DND-41 (cell line): ENCODE measurements at regions not wholly inside any gene's neighbourhood (a gene's known extent, or its start where the extent isn't known, plus 50 kb on each side); places are given as distances from the start of the nearest gene placed in this dataset.

ENCODE experiments used
- ATAC-seq: fragments of 200-7000 bp; cut with Tn5 transposase; 3 replicates; pipeline ENCODE4 v1.9.1; 2021; ENCODE audit warnings: low read depth; ENCODE audit not compliant: insufficient read depth
- DNase-seq: peaks from one replicate; pipeline ENCODE4 v3.0.0-alpha.2; 2020
- H2AFZ ChIP-seq: 2 replicates; pipeline ENCODE4 v1.6.0; 2012; ENCODE audit warnings: low read depth, low read length
- H3K27ac ChIP-seq: 2 replicates; pipeline ENCODE4 v1.5.1; 2012; ENCODE audit warnings: low read length, inconsistent platforms
- H3K27me3 ChIP-seq: fragments of 200-600 bp; sonication (generic); 2 replicates; pipeline ENCODE4 v1.6.0; 2012; ENCODE audit warnings: low read length, mild to moderate bottlenecking, inconsistent platforms; ENCODE audit not compliant: insufficient read depth, poor library complexity
- H3K36me3 ChIP-seq: 2 replicates; pipeline ENCODE4 v1.5.1; 2012; ENCODE audit warnings: low read length, inconsistent platforms; ENCODE audit not compliant: insufficient read depth
- H3K4me1 ChIP-seq: 2 replicates; pipeline ENCODE4 v1.5.1; 2012; ENCODE audit warnings: mild to moderate bottlenecking, low read length; ENCODE audit not compliant: insufficient read depth
- H3K4me2 ChIP-seq: 2 replicates; pipeline ENCODE4 v1.6.0; 2012; ENCODE audit warnings: mild to moderate bottlenecking, moderate library complexity, low read length, inconsistent platforms; ENCODE audit not compliant: insufficient read depth
- H3K4me3 ChIP-seq, 2 experiments: fragments of 200-600 bp in 1 of 2; shearing (Covaris generic) in 1 of 2; 2 replicates each; pipeline ENCODE4 v1.5.1; 2012 to 2016; ENCODE audit warnings: inconsistent platforms in 2 of 2, low read length in 2 of 2, mild to moderate bottlenecking in 2 of 2, low read depth in 1 of 2, moderate library complexity in 1 of 2
- H3K79me2 ChIP-seq: 2 replicates; pipeline ENCODE4 v1.6.0; 2012; ENCODE audit warnings: low read length, inconsistent platforms; ENCODE audit not compliant: insufficient read depth
- H3K9ac ChIP-seq: 2 replicates; pipeline ENCODE4 v1.6.0; 2012; ENCODE audit warnings: low read depth, mild to moderate bottlenecking, inconsistent platforms, low read length, moderate library complexity
- H3K9me3 ChIP-seq: 2 replicates; pipeline ENCODE4 v1.5.1; 2012; ENCODE audit warnings: low read length, moderate library complexity, mild to moderate bottlenecking, inconsistent platforms; ENCODE audit not compliant: insufficient read depth, severe bottlenecking
- H4K20me1 ChIP-seq: 2 replicates; pipeline ENCODE4 v1.6.0; 2012; ENCODE audit warnings: low read length; ENCODE audit not compliant: insufficient read depth
- EZH2 ChIP-seq: IDR thresholded peaks from 3 replicates; pipeline ENCODE4 v1.6.1; 2012; ENCODE audit warnings: borderline replicate concordance, low read depth, mild to moderate bottlenecking, moderate library complexity, low read length, inconsistent platforms; ENCODE audit not compliant: severe bottlenecking
- TF ChIP-seq, protein P1 (sequence below): IDR thresholded peaks from 2 replicates; pipeline ENCODE4 v1.5.1; 2012; ENCODE audit warnings: borderline replicate concordance, low read length, moderate library complexity, mild to moderate bottlenecking; ENCODE audit not compliant: poor library complexity, severe bottlenecking; ENCODE audit errors: extremely low read depth

- H3K9me3 ChIP-seq, result no peaks in the 10 kb centered on the region
- no peak for ATAC-seq
Measured at GRCh38 chr14:32003585-32003984, 73.5 kb upstream of the ARHGAP5 start.

GRCh38 chr14:32004300-32004699, 72.8 kb upstream of the ARHGAP5 start:
- Histone ChIP-seq H3K27ac (no peak overlapping the region), H2AFZ (no peak overlapping the region), H3K9me3 (no peaks in the 10 kb centered on the region), H3K4me2 (no peak overlapping the region), H3K36me3 (no peaks in the 10 kb centered on the region), H3K79me2 (no peaks in the 10 kb centered on the region), H3K4me3 (no peak overlapping the region), H4K20me1 (no peaks in the 10 kb centered on the region), H3K9ac (no peak overlapping the region), H3K27me3 (no peaks in the 10 kb centered on the region), H3K4me1 (no peaks in the 10 kb centered on the region)
- DNase-seq (no peak), ATAC-seq (no peak)
- TF ChIP-seq, protein P1, sequence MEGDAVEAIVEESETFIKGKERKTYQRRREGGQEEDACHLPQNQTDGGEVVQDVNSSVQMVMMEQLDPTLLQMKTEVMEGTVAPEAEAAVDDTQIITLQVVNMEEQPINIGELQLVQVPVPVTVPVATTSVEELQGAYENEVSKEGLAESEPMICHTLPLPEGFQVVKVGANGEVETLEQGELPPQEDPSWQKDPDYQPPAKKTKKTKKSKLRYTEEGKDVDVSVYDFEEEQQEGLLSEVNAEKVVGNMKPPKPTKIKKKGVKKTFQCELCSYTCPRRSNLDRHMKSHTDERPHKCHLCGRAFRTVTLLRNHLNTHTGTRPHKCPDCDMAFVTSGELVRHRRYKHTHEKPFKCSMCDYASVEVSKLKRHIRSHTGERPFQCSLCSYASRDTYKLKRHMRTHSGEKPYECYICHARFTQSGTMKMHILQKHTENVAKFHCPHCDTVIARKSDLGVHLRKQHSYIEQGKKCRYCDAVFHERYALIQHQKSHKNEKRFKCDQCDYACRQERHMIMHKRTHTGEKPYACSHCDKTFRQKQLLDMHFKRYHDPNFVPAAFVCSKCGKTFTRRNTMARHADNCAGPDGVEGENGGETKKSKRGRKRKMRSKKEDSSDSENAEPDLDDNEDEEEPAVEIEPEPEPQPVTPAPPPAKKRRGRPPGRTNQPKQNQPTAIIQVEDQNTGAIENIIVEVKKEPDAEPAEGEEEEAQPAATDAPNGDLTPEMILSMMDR, result no peak
- no peak for TF ChIP-seq EZH2

More at GRCh38 chr14:32003585-32003984, 73.5 kb upstream of the ARHGAP5 start:
- H3K4me1 ChIP-seq, result no peaks in the 10 kb centered on the region
- TF ChIP-seq, protein P1, result no peak
- TF ChIP-seq EZH2, result no peak
- no peaks in the 10 kb centered on the region for H4K20me1 ChIP-seq
- no peak overlapping the region for H3K27ac ChIP-seq
- no peak overlapping the region for H3K9ac ChIP-seq
- H3K27me3 ChIP-seq, result no peaks in the 10 kb centered on the region
- DNase-seq, result no peak
- no peaks in the 10 kb centered on the region for H3K36me3 ChIP-seq
- no peak overlapping the region for H2AFZ ChIP-seq
- no peak overlapping the region for H3K4me2 ChIP-seq
- H3K4me3 ChIP-seq, result no peak overlapping the region
- H3K79me2 ChIP-seq, result no peaks in the 10 kb centered on the region

GRCh38 chr14:32005628-32006027, 71.5 kb upstream of the ARHGAP5 start:
- Histone ChIP-seq H3K36me3 (no peaks in the 10 kb centered on the region), H2AFZ (no peak overlapping the region), H3K27me3 (no peaks in the 10 kb centered on the region), H3K4me3 (no peak overlapping the region), H3K4me1 (no peaks in the 10 kb centered on the region), H3K9ac (no peak overlapping the region), H4K20me1 (no peaks in the 10 kb centered on the region), H3K9me3 (no peaks in the 10 kb centered on the region), H3K27ac (no peak overlapping the region), H3K79me2 (no peaks in the 10 kb centered on the region), H3K4me2 (no peak overlapping the region)
- TF ChIP-seq EZH2, result no peak
- TF ChIP-seq, protein P1, result no peak
- ATAC-seq (no peak), DNase-seq (no peak)
